ENCODE measurements at regions not wholly inside any gene's neighbourhood (a gene's known extent, or its start where the extent isn't known, plus 50 kb on each side); places are given as distances from the start of the nearest gene placed in this dataset.

DNA sequence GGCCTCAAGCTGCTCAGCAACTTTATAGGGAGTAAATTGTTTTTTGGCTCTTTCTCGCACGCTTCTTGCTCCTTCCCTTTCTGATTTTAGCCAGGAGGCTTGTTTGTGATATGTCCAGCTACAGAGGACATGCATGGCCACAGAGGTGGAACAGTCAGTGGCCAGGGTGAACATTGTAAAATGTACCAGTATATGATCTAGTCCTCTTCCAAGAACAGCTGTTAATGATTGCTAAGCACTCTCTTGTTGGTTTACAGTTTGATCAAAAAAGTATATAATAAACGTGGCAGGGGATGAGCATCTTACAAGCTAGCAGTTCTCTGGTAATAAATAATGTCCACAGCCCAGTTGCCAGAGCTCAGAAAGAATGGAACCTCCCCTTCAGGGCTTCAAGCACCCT is 461.7 kb upstream of the DYNLRB2 start:
- H3K36me3 ChIP-seq (ENCODE audit: control insufficient read depth, insufficient read depth, low read length): no peaks in the 10 kb centered on the region
- ChIA-PET POLR2A (no interaction called here), CTCF (interaction anchor here (1.2 kb wide), 1 partner anchor 388 kb away, joined by 3 read pairs; no protein-coding TSS in a partner anchor)
- DNase-seq: no peak
- Mint-ChIP-seq H3K36me3 (ENCODE audit: insufficient read depth, unreplicated experiment) (no peaks in the 10 kb centered on the region), H3K4me3 (ENCODE audit: unreplicated experiment) (no peak overlapping the region), H3K4me1 (ENCODE audit: low read depth, unreplicated experiment) (peaks cover 27% of the 10 kb centered on the region), H3K9me3 (ENCODE audit: unreplicated experiment) (no peaks in the 10 kb centered on the region), H3K27ac (ENCODE audit: unreplicated experiment) (no peak overlapping the region), H3K27me3 (ENCODE audit: insufficient read depth, unreplicated experiment) (no peaks in the 10 kb centered on the region)
- no peaks in the 10 kb centered on the region for H3K9me3 ChIP-seq
- H3K4me1 ChIP-seq: peaks cover 26% of the 10 kb centered on the region
- intact Hi-C loops (cut with micrococcal nuclease; ENCODE audit: unreplicated experiment): no loop called here
- BruUV-seq (replicated peaks): no TSS peak
- TF ChIP-seq, protein P1, sequence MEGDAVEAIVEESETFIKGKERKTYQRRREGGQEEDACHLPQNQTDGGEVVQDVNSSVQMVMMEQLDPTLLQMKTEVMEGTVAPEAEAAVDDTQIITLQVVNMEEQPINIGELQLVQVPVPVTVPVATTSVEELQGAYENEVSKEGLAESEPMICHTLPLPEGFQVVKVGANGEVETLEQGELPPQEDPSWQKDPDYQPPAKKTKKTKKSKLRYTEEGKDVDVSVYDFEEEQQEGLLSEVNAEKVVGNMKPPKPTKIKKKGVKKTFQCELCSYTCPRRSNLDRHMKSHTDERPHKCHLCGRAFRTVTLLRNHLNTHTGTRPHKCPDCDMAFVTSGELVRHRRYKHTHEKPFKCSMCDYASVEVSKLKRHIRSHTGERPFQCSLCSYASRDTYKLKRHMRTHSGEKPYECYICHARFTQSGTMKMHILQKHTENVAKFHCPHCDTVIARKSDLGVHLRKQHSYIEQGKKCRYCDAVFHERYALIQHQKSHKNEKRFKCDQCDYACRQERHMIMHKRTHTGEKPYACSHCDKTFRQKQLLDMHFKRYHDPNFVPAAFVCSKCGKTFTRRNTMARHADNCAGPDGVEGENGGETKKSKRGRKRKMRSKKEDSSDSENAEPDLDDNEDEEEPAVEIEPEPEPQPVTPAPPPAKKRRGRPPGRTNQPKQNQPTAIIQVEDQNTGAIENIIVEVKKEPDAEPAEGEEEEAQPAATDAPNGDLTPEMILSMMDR (IDR thresholded peaks at IDR 0.05; ENCODE audit: insufficient read depth in 1 of 2, low read depth in 1 of 2, low read length in 1 of 2, severe bottlenecking in 1 of 2, unreplicated experiment in 1 of 2): no peak
- no peak overlapping the region for H3K4me3 ChIP-seq (ENCODE audit: low read depth, low read length)
- no peaks in the 10 kb centered on the region for H3K27me3 ChIP-seq (replicated peaks; ENCODE audit: control insufficient read depth, insufficient read depth, low read length)

- H3K9me3 ChIP-seq: no peaks in the 10 kb centered on the region
- CTCF ChIA-PET: no interaction called here
- Mint-ChIP-seq H3K27me3 (ENCODE audit: insufficient read depth, unreplicated experiment) (no peaks in the 10 kb centered on the region), H3K4me3 (ENCODE audit: unreplicated experiment) (no peak overlapping the region), H3K9me3 (ENCODE audit: unreplicated experiment) (no peaks in the 10 kb centered on the region), H3K4me1 (ENCODE audit: low read depth, unreplicated experiment) (peaks cover 24% of the 10 kb centered on the region), H3K27ac (ENCODE audit: unreplicated experiment) (no peak overlapping the region), H3K36me3 (ENCODE audit: insufficient read depth, unreplicated experiment) (no peaks in the 10 kb centered on the region)
- no TSS peak for BruUV-seq (replicated peaks)
- DNase-seq: no peak
- H3K27me3 ChIP-seq (replicated peaks; ENCODE audit: control insufficient read depth, insufficient read depth, low read length): no peaks in the 10 kb centered on the region
- no peak overlapping the region for H3K4me3 ChIP-seq (ENCODE audit: low read depth, low read length)
- no peaks in the 10 kb centered on the region for H3K36me3 ChIP-seq (ENCODE audit: control insufficient read depth, insufficient read depth, low read length)
- H3K4me1 ChIP-seq: peaks cover 26% of the 10 kb centered on the region
- POLR2A ChIA-PET: no interaction called here
- intact Hi-C loops (cut with micrococcal nuclease; ENCODE audit: unreplicated experiment): no loop called here
- TF ChIP-seq, protein P1 (IDR thresholded peaks at IDR 0.05; ENCODE audit: insufficient read depth in 1 of 2, low read depth in 1 of 2, low read length in 1 of 2, severe bottlenecking in 1 of 2, unreplicated experiment in 1 of 2): no peak
Observed at GRCh38 chr16:80077696-80078095, 463.1 kb upstream of the DYNLRB2 start.

DNA sequence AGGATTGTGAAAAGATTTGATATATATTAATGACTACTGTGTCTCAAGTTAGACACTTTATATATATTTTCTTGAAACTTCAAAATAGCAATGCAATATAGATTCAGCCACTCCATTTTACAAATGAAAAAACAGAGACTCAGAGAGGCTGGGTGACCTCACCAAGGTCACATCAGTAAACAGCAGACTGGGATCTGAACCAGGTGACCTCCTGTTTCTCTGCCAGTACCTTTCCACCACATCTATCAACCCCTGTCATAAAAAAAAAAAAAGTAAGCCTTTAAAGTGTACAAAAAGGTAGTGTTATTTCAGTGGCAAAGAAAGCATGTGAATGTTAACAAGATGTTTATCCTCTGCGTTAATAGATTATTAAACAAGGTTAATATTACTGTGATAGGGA is 466.5 kb upstream of the DYNLRB2 start:
- intact Hi-C loops (cut with micrococcal nuclease; ENCODE audit: unreplicated experiment): no loop called here
- no peaks in the 10 kb centered on the region for H3K27me3 Mint-ChIP-seq (ENCODE audit: insufficient read depth, unreplicated experiment)
- no peak for DNase-seq
- BruUV-seq (replicated peaks): no TSS peak
- H3K9me3 Mint-ChIP-seq (ENCODE audit: unreplicated experiment): no peaks in the 10 kb centered on the region
- no peak overlapping the region for H3K27ac Mint-ChIP-seq (ENCODE audit: unreplicated experiment)
- H3K36me3 Mint-ChIP-seq (ENCODE audit: insufficient read depth, unreplicated experiment): no peaks in the 10 kb centered on the region
- TF ChIP-seq, protein P1 (IDR thresholded peaks at IDR 0.05; ENCODE audit: insufficient read depth in 1 of 2, low read depth in 1 of 2, low read length in 1 of 2, severe bottlenecking in 1 of 2, unreplicated experiment in 1 of 2): no peak
- Histone ChIP-seq H3K4me1 (no peaks in the 10 kb centered on the region), H3K27me3 (replicated peaks; ENCODE audit: control insufficient read depth, insufficient read depth, low read length) (no peaks in the 10 kb centered on the region), H3K36me3 (ENCODE audit: control insufficient read depth, insufficient read depth, low read length) (no peaks in the 10 kb centered on the region), H3K4me3 (ENCODE audit: low read depth, low read length) (no peak overlapping the region), H3K9me3 (no peaks in the 10 kb centered on the region)
- H3K4me3 Mint-ChIP-seq (ENCODE audit: unreplicated experiment): no peak overlapping the region
- POLR2A ChIA-PET: no interaction called here
- CTCF ChIA-PET: no interaction called here
- no peaks in the 10 kb centered on the region for H3K4me1 Mint-ChIP-seq (ENCODE audit: low read depth, unreplicated experiment)

Measured in Caco-2 (cell line).